ENCODE measurements at regions not wholly inside any gene's neighbourhood (a gene's known extent, or its start where the extent isn't known, plus 50 kb on each side); places are given as distances from the start of the nearest gene placed in this dataset.

DNA sequence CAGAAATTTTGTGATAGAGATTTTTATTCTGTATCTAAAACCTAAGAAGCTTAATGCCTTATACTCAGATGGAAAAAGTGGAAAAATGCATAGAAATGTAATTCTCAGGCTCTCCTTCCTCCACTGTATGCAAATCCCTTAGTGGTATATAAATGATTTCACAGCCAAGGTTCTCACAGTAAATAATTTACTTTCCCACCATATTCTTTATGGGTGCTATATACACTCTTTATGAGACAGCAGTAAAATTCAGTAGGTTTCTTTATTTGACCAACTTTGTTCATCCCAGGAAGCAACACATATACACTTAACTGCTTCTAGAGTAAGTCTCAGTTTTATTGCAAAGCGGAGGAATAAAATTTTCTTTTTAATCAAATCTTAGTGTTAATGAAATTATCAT, 1399.7 kb downstream of the PCDH7 start:
- Histone ChIP-seq H3K36me3 (ENCODE audit: control insufficient read depth, insufficient read depth, low read length) (no peaks in the 10 kb centered on the region), H3K27ac (ENCODE audit: low read length) (no peak overlapping the region), H3K27me3 (ENCODE audit: control insufficient read depth, insufficient read depth, low read length) (no peaks in the 10 kb centered on the region), H3K4me1 (ENCODE audit: control insufficient read depth, insufficient read depth, low read length) (no peaks in the 10 kb centered on the region), H3K9me3 (ENCODE audit: control insufficient read depth, insufficient read depth, low read depth, low read length) (no peaks in the 10 kb centered on the region), H3K4me3 (ENCODE audit: low read depth in 2 of 2, low read length in 2 of 2) (no peak overlapping the region)
- DNase-seq (ENCODE audit: low read depth, low spot score) = no peak
- TF ChIP-seq, protein P1, sequence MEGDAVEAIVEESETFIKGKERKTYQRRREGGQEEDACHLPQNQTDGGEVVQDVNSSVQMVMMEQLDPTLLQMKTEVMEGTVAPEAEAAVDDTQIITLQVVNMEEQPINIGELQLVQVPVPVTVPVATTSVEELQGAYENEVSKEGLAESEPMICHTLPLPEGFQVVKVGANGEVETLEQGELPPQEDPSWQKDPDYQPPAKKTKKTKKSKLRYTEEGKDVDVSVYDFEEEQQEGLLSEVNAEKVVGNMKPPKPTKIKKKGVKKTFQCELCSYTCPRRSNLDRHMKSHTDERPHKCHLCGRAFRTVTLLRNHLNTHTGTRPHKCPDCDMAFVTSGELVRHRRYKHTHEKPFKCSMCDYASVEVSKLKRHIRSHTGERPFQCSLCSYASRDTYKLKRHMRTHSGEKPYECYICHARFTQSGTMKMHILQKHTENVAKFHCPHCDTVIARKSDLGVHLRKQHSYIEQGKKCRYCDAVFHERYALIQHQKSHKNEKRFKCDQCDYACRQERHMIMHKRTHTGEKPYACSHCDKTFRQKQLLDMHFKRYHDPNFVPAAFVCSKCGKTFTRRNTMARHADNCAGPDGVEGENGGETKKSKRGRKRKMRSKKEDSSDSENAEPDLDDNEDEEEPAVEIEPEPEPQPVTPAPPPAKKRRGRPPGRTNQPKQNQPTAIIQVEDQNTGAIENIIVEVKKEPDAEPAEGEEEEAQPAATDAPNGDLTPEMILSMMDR (IDR thresholded peaks at IDR 0.05) = no peak
- TF ChIP-seq, protein P2, sequence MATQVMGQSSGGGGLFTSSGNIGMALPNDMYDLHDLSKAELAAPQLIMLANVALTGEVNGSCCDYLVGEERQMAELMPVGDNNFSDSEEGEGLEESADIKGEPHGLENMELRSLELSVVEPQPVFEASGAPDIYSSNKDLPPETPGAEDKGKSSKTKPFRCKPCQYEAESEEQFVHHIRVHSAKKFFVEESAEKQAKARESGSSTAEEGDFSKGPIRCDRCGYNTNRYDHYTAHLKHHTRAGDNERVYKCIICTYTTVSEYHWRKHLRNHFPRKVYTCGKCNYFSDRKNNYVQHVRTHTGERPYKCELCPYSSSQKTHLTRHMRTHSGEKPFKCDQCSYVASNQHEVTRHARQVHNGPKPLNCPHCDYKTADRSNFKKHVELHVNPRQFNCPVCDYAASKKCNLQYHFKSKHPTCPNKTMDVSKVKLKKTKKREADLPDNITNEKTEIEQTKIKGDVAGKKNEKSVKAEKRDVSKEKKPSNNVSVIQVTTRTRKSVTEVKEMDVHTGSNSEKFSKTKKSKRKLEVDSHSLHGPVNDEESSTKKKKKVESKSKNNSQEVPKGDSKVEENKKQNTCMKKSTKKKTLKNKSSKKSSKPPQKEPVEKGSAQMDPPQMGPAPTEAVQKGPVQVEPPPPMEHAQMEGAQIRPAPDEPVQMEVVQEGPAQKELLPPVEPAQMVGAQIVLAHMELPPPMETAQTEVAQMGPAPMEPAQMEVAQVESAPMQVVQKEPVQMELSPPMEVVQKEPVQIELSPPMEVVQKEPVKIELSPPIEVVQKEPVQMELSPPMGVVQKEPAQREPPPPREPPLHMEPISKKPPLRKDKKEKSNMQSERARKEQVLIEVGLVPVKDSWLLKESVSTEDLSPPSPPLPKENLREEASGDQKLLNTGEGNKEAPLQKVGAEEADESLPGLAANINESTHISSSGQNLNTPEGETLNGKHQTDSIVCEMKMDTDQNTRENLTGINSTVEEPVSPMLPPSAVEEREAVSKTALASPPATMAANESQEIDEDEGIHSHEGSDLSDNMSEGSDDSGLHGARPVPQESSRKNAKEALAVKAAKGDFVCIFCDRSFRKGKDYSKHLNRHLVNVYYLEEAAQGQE (IDR thresholded peaks at IDR 0.05; ENCODE audit: insufficient read depth in 1 of 2, low read depth in 2 of 2, low read length in 1 of 2) = no peak
- no peak for TF ChIP-seq POLR2AphosphoS5 (IDR thresholded peaks at IDR 0.05; ENCODE audit: low read depth, low read length)
- TF ChIP-seq SIN3A (IDR thresholded peaks at IDR 0.05; ENCODE audit: borderline replicate concordance, insufficient read depth, low read depth, low read length) = no peak
- TF ChIP-seq TCF7L2 (IDR thresholded peaks at IDR 0.05; ENCODE audit: low read depth, low read length) = no peak
- intact Hi-C loops (cut with micrococcal nuclease; ENCODE audit: unreplicated experiment) = loop anchor here (10.0 kb wide), 1 partner anchor 1405 kb away; no protein-coding TSS in a partner anchor
- BruUV-seq (replicated peaks) = no TSS peak
- no peak for ATAC-seq
- in situ Hi-C loops (cut with HindIII; ENCODE audit: low pct_unique_long_range_greater_than_20kb, low sequenced_read_pairs) = no loop called here
- ChIA-PET CTCF (no interaction called here), POLR2A (no interaction called here)

DNA sequence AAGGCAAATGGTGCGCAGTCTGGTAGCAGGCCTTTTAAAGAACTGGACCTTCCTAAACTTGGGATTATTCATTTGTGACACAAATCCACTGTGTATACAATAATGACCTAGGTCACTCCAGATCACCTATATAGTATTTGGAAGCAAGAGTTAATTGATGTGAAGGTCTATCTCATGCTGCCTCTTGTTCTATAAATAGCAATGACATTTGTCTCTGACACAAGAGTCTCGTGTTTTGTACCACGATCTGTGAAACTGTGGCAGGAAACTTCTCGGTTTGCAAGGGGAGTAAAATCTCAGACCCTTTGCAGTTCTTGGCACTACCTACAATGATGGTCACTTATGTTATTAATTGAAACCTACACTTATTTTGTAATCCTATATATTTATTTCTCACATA, 1408.4 kb downstream of the PCDH7 start:
- in situ Hi-C loops (cut with HindIII; ENCODE audit: low pct_unique_long_range_greater_than_20kb, low sequenced_read_pairs) = no loop called here
- DNase-seq (ENCODE audit: low read depth, low spot score) = no peak
- ChIA-PET CTCF (no interaction called here), POLR2A (no interaction called here)
- TF ChIP-seq, protein P2 (IDR thresholded peaks at IDR 0.05; ENCODE audit: insufficient read depth in 1 of 2, low read depth in 2 of 2, low read length in 1 of 2) = no peak
- TF ChIP-seq TCF7L2 (IDR thresholded peaks at IDR 0.05; ENCODE audit: low read depth, low read length) (no peak), SIN3A (IDR thresholded peaks at IDR 0.05; ENCODE audit: borderline replicate concordance, insufficient read depth, low read depth, low read length) (no peak), POLR2AphosphoS5 (IDR thresholded peaks at IDR 0.05; ENCODE audit: low read depth, low read length) (no peak)
- TF ChIP-seq, protein P1 (IDR thresholded peaks at IDR 0.05) = no peak
- Histone ChIP-seq H3K27ac (ENCODE audit: low read length) (no peak overlapping the region), H3K27me3 (ENCODE audit: control insufficient read depth, insufficient read depth, low read length) (no peaks in the 10 kb centered on the region), H3K9me3 (ENCODE audit: control insufficient read depth, insufficient read depth, low read depth, low read length) (no peaks in the 10 kb centered on the region), H3K36me3 (ENCODE audit: control insufficient read depth, insufficient read depth, low read length) (no peaks in the 10 kb centered on the region), H3K4me3 (ENCODE audit: low read depth in 2 of 2, low read length in 2 of 2) (no peak overlapping the region), H3K4me1 (ENCODE audit: control insufficient read depth, insufficient read depth, low read length) (no peaks in the 10 kb centered on the region)
- BruUV-seq (replicated peaks) = no TSS peak
- intact Hi-C loops (cut with micrococcal nuclease; ENCODE audit: unreplicated experiment) = no loop called here
- no peak for ATAC-seq

Measured in Panc1 (cell line).